NB4 (cell line): ENCODE measurements at regions not wholly inside any gene's neighbourhood (a gene's known extent, or its start where the extent isn't known, plus 50 kb on each side); places are given as distances from the start of the nearest gene placed in this dataset.

ENCODE experiments used
- DNase-seq: peaks from one replicate; pipeline ENCODE4 v3.0.0; 2010; ENCODE audit warnings: low read depth
- H3K4me3 ChIP-seq: one replicate; pipeline ENCODE4 v1.5.1; 2011; ENCODE audit warnings: mild to moderate bottlenecking, low read depth, low read length, moderate library complexity
- CTCF ChIP-seq: IDR thresholded peaks from one replicate; pipeline ENCODE4 v1.5.1; 2012; ENCODE audit warnings: low read depth, low read length
- MAX ChIP-seq: IDR thresholded peaks from 2 replicates; pipeline ENCODE4 v1.6.1; 2011; ENCODE audit warnings: low read depth, low read length
- MYC ChIP-seq: IDR thresholded peaks from 2 replicates; pipeline ENCODE4 v1.6.1; 2011; ENCODE audit warnings: low read depth, low read length
- POLR2A ChIP-seq: IDR thresholded peaks from 2 replicates; pipeline ENCODE4 v1.6.1; 2011; ENCODE audit warnings: mild to moderate bottlenecking; ENCODE audit not compliant: insufficient read length; ENCODE audit errors: extremely low read depth

DNA sequence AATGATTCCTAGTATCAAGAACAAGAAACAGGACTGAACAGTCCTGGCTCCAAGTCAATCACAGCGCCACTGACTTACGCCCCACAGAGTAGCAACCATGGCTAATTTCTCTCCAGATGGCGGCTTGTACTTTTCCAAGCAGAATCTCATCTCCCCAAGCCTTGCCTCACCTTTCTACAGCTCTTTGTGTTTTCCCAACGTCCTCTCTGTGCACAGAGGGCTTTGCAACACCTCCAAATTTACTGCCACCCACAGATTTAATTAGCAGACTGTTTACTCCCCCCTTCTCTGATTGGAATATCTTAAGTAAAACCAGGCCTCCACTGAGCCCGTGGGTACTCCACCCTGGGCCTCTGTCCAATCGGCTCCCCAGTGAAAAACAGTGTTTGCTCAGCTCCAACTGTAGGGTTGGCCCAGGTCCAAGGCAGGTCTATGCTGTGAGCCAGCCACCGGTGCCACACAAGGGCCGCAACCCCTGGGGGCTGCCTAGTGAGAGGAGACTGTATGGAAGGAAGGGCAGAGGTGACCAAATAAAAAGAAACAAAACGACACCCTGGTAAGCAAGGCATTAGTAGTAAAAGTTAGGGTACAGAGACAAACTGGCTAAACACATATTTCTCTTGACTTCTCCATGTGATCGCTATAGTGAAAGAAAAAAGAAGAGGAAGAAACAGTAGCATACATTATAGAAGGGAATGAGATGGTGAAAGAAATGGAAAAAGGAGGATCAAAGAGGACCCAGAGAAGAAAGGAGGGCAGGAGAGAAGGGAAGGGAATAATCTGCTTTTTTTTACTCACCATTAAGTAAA, 128.4 kb upstream of the SOD1 start:
- H3K4me3 ChIP-seq: no peak overlapping the region
- no peak for DNase-seq
- TF ChIP-seq MAX (no peak), MYC (no peak), CTCF (no peak), POLR2A (no peak)

GRCh38 chr21:31530364-31530763, 129.1 kb upstream of the SOD1 start:
- TF ChIP-seq MYC: no peak
- no peak for TF ChIP-seq CTCF
- TF ChIP-seq MAX: no peak
- no peak for TF ChIP-seq POLR2A
- DNase-seq: no peak
- H3K4me3 ChIP-seq: no peak overlapping the region

DNA sequence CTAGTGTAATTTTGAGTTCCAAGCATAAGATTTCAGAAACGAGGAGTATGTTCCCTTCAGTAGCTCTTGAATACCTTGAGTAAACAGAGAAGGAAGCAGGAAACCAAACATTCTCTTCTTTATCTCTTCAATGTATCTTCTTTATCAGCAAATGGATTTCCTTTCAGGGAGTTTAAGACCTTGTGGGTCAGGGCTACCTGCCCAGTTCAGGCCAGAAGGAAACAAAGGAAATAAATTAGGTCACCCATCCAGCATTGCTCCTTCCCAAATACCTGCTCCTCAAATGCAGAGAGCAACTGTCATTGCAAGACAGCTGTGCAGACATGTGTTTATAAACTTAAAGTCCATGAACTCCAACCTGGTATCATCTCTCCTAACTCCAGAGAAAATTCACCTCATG, 130.1 kb upstream of the SOD1 start:
- TF ChIP-seq MAX (no peak), CTCF (no peak), POLR2A (no peak), MYC (no peak)
- no peak for DNase-seq
- no peak overlapping the region for H3K4me3 ChIP-seq

DNA sequence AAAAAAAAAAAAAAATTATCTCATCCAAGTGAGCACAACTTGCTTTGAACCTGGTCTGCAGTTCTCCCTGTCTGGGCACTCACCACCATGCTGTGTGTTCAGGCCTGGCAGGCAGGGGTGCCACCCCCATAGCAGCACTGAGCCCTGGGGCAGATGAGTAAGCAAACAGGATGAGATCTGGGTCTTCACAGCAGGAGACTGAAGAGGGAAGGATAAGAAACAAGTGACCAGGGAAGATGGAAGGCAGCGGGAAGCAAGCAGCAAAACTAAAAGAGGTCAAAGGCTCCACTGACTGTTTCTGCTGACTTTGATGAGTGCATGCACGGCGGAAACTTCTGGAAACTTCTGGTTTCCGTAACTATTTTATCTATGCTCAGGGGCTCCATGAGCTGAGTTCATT, 133.5 kb upstream of the SOD1 start:
- H3K4me3 ChIP-seq: no peak overlapping the region
- TF ChIP-seq CTCF (no peak), POLR2A (no peak), MYC (no peak)
- DNase-seq: no peak

DNA sequence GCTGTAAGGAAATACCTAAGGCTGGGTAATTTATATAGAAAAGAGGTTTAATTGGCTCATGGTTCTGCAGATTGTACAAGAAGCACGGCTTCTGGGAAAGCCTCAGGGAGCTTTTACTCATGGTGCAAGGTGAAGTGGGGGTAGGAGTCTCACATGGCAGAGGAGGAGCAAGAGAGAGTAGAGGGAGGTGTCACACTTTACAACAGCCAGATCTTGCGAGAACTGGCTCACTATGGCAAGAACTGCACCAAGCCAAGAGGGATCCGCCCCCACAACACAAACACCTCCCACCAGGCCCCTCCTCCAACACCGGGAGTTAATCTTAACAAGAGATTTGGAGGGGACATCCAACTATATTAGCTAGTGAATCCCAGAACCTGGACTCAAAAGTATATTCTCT, 135.4 kb upstream of the SOD1 start:
- no peak for DNase-seq
- H3K4me3 ChIP-seq: no peak overlapping the region
- TF ChIP-seq POLR2A: no peak
- TF ChIP-seq MYC: no peak
- TF ChIP-seq MAX: no peak
- TF ChIP-seq CTCF: no peak

DNA sequence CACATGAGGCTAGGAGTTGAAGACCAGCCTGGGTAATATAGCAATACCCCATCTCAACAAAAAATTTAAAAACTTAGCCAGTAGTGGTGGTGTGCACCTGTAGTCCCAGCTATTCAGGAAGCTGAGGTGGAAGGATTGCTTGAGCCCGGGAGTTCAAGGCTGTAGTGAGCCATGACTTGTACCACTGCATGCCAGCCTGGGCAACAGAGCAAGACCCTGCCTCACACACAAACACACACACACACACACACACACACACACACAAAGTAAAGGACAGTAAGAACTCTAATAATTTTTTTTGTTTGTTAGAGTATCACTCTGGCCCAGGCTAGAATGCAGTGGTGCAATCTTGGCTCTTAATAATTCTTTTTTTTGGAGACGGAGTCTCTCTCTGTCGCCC, 138.0 kb upstream of the SOD1 start:
- no peak overlapping the region for H3K4me3 ChIP-seq
- DNase-seq: no peak
- TF ChIP-seq MAX (no peak), CTCF (no peak), POLR2A (no peak), MYC (no peak)
